ENCODE measurements at regions not wholly inside any gene's neighbourhood (a gene's known extent, or its start where the extent isn't known, plus 50 kb on each side); places are given as distances from the start of the nearest gene placed in this dataset.

- no peaks in the 10 kb centered on the region for H3K36me3 ChIP-seq
- 71 to 80% methylated on average over 2 of the region's 2 CpGs for WGBS, 2 donors
- no peak for DNase-seq
- no peak overlapping the region for H3K27ac ChIP-seq
- no peaks in the 10 kb centered on the region for H3K4me1 ChIP-seq
- no peak overlapping the region for H3K4me3 ChIP-seq
- intact Hi-C loops (cut with DNase I), result no loop called here
- H3K9me3 ChIP-seq, result no peaks in the 10 kb centered on the region
- no peaks in the 10 kb centered on the region for H3K27me3 ChIP-seq
- TF ChIP-seq POLR2A (IDR thresholded peaks at IDR 0.05) (no peak), POLR2AphosphoS5 (IDR thresholded peaks at IDR 0.05) (no peak), EP300 (IDR thresholded peaks at IDR 0.05) (no peak), CTCF (IDR thresholded peaks at IDR 0.05) (no peak)
Observed at GRCh38 chr9:3049636-3050035, 205.7 kb upstream of the PUM3 start.

- Histone ChIP-seq H3K27ac (no peak overlapping the region), H3K4me3 (no peak overlapping the region), H3K36me3 (no peaks in the 10 kb centered on the region), H3K9me3 (no peaks in the 10 kb centered on the region), H3K27me3 (no peaks in the 10 kb centered on the region), H3K4me1 (no peaks in the 10 kb centered on the region)
- DNase-seq, result no peak
- WGBS, 2 donors, result 74 to 96% methylated on average over 3 of the region's 3 CpGs
- TF ChIP-seq POLR2AphosphoS5 (IDR thresholded peaks at IDR 0.05) (no peak), EP300 (IDR thresholded peaks at IDR 0.05) (no peak), POLR2A (IDR thresholded peaks at IDR 0.05) (no peak), CTCF (IDR thresholded peaks at IDR 0.05) (no peak)
- intact Hi-C loops (cut with DNase I), result no loop called here
Observed at GRCh38 chr9:3047912-3048311, 204.0 kb upstream of the PUM3 start.

- H3K36me3 ChIP-seq, result no peaks in the 10 kb centered on the region
- TF ChIP-seq POLR2AphosphoS5 (IDR thresholded peaks at IDR 0.05) (no peak), EP300 (IDR thresholded peaks at IDR 0.05) (no peak), CTCF (IDR thresholded peaks at IDR 0.05) (no peak), POLR2A (IDR thresholded peaks at IDR 0.05) (no peak)
- H3K27me3 ChIP-seq, result no peaks in the 10 kb centered on the region
- no peak overlapping the region for H3K27ac ChIP-seq
- intact Hi-C loops (cut with DNase I), result no loop called here
- H3K4me1 ChIP-seq, result no peaks in the 10 kb centered on the region
- DNase-seq, result no peak
- H3K4me3 ChIP-seq, result no peak overlapping the region
- no peaks in the 10 kb centered on the region for H3K9me3 ChIP-seq
- 68 to 82% methylated on average over 1 of the region's 1 CpG for WGBS, 2 donors
Observed at GRCh38 chr9:3045153-3045552, 201.3 kb upstream of the PUM3 start.

- 76% methylated on average over 4 of the region's 4 CpGs for WGBS, 2 donors
- intact Hi-C loops (cut with DNase I), result no loop called here
- Histone ChIP-seq H3K9me3 (no peaks in the 10 kb centered on the region), H3K4me3 (no peak overlapping the region), H3K27me3 (no peaks in the 10 kb centered on the region), H3K4me1 (no peaks in the 10 kb centered on the region), H3K27ac (no peak overlapping the region), H3K36me3 (no peaks in the 10 kb centered on the region)
- no peak for DNase-seq
- TF ChIP-seq EP300 (IDR thresholded peaks at IDR 0.05) (no peak), POLR2A (IDR thresholded peaks at IDR 0.05) (no peak), POLR2AphosphoS5 (IDR thresholded peaks at IDR 0.05) (no peak), CTCF (IDR thresholded peaks at IDR 0.05) (no peak)
Observed at GRCh38 chr9:3043369-3043768, 199.5 kb upstream of the PUM3 start.

GRCh38 chr9:3040761-3041160 is 196.9 kb upstream of the PUM3 start:
- intact Hi-C loops (cut with DNase I), result no loop called here
- Histone ChIP-seq H3K9me3 (no peaks in the 10 kb centered on the region), H3K4me3 (no peak overlapping the region), H3K27ac (no peak overlapping the region), H3K4me1 (no peaks in the 10 kb centered on the region), H3K36me3 (no peaks in the 10 kb centered on the region), H3K27me3 (no peaks in the 10 kb centered on the region)
- no peak for DNase-seq
- WGBS, 2 donors, result 66 to 78% methylated on average over 3 of the region's 3 CpGs
- TF ChIP-seq EP300 (IDR thresholded peaks at IDR 0.05) (no peak), POLR2AphosphoS5 (IDR thresholded peaks at IDR 0.05) (no peak), CTCF (IDR thresholded peaks at IDR 0.05) (no peak), POLR2A (IDR thresholded peaks at IDR 0.05) (no peak)

Measured in sigmoid colon (tissue), 6 donors.